ENCODE measurements at regions not wholly inside any gene's neighbourhood (a gene's known extent, or its start where the extent isn't known, plus 50 kb on each side); places are given as distances from the start of the nearest gene placed in this dataset.

GRCh38 chr12:115813256-115813655 lies 464.2 kb downstream of the MED13L start:
- no peak overlapping the region for H3K27ac Mint-ChIP-seq (ENCODE audit: low read depth, unreplicated experiment)
- no peak for TF ChIP-seq CTCF (IDR thresholded peaks at IDR 0.05; ENCODE audit: unreplicated experiment)
- intact Hi-C loops (cut with micrococcal nuclease): no loop called here
- peaks cover 8% of the 10 kb centered on the region for H3K9me3 Mint-ChIP-seq (ENCODE audit: unreplicated experiment)
- no peak overlapping the region for H3K4me3 Mint-ChIP-seq (ENCODE audit: unreplicated experiment)
- H3K27me3 Mint-ChIP-seq (ENCODE audit: insufficient read depth, unreplicated experiment): peaks cover 69% of the 10 kb centered on the region
- ChIA-PET POLR2A (no interaction called here), CTCF (no interaction called here)
- no peak for DNase-seq (ENCODE audit: unreplicated experiment)
- H3K36me3 Mint-ChIP-seq (ENCODE audit: insufficient read depth, unreplicated experiment): no peaks in the 10 kb centered on the region
- no TSS peak for BruUV-seq (replicated peaks)
- H3K4me1 Mint-ChIP-seq (ENCODE audit: insufficient read depth, unreplicated experiment): no peaks in the 10 kb centered on the region

- POLR2A ChIA-PET: no interaction called here
- Mint-ChIP-seq H3K4me1 (ENCODE audit: insufficient read depth, unreplicated experiment) (no peaks in the 10 kb centered on the region), H3K36me3 (ENCODE audit: insufficient read depth, unreplicated experiment) (no peaks in the 10 kb centered on the region), H3K27ac (ENCODE audit: low read depth, unreplicated experiment) (no peak overlapping the region), H3K9me3 (ENCODE audit: unreplicated experiment) (peaks cover 10% of the 10 kb centered on the region), H3K27me3 (ENCODE audit: insufficient read depth, unreplicated experiment) (peaks cover 62% of the 10 kb centered on the region), H3K4me3 (ENCODE audit: unreplicated experiment) (no peak overlapping the region)
- no peak for DNase-seq (ENCODE audit: unreplicated experiment)
- CTCF ChIA-PET: interaction anchor here (0.6 kb wide), 2 partner anchors 99 to 888 kb away, joined by 3 read pairs; no protein-coding TSS in a partner anchor
- intact Hi-C loops (cut with micrococcal nuclease): no loop called here
- no peak for TF ChIP-seq CTCF (IDR thresholded peaks at IDR 0.05; ENCODE audit: unreplicated experiment)
- no TSS peak for BruUV-seq (replicated peaks)
These were observed 465.6 kb downstream of the MED13L start for GRCh38 chr12:115811929-115812328.

GRCh38 chr12:115811045-115811444 lies 466.4 kb downstream of the MED13L start:
- TF ChIP-seq CTCF (IDR thresholded peaks at IDR 0.05; ENCODE audit: unreplicated experiment): no peak

GRCh38 chr12:115810122-115810901 lies 467.2 kb downstream of the MED13L start:
- Mint-ChIP-seq H3K27ac (ENCODE audit: low read depth, unreplicated experiment) (no peak overlapping the region), H3K36me3 (ENCODE audit: insufficient read depth, unreplicated experiment) (no peaks in the 10 kb centered on the region), H3K4me1 (ENCODE audit: insufficient read depth, unreplicated experiment) (no peaks in the 10 kb centered on the region), H3K4me3 (ENCODE audit: unreplicated experiment) (no peak overlapping the region), H3K27me3 (ENCODE audit: insufficient read depth, unreplicated experiment) (peaks cover 52% of the 10 kb centered on the region), H3K9me3 (ENCODE audit: unreplicated experiment) (peaks cover 14% of the 10 kb centered on the region)
- no peak for TF ChIP-seq CTCF (IDR thresholded peaks at IDR 0.05; ENCODE audit: unreplicated experiment)
- no TSS peak for BruUV-seq (replicated peaks)
- POLR2A ChIA-PET: no interaction called here
- DNase-seq (ENCODE audit: unreplicated experiment): no peak
- intact Hi-C loops (cut with micrococcal nuclease): no loop called here
- CTCF ChIA-PET: no interaction called here

More at GRCh38 chr12:115811045-115811444, 466.4 kb downstream of the MED13L start:
- intact Hi-C loops (cut with micrococcal nuclease): no loop called here
- ChIA-PET CTCF (no interaction called here), POLR2A (no interaction called here)
- H3K4me1 Mint-ChIP-seq (ENCODE audit: insufficient read depth, unreplicated experiment): no peaks in the 10 kb centered on the region
- BruUV-seq (replicated peaks): no TSS peak
- H3K36me3 Mint-ChIP-seq (ENCODE audit: insufficient read depth, unreplicated experiment): no peaks in the 10 kb centered on the region
- peaks cover 59% of the 10 kb centered on the region for H3K27me3 Mint-ChIP-seq (ENCODE audit: insufficient read depth, unreplicated experiment)
- no peak for DNase-seq (ENCODE audit: unreplicated experiment)
- H3K4me3 Mint-ChIP-seq (ENCODE audit: unreplicated experiment): no peak overlapping the region
- H3K27ac Mint-ChIP-seq (ENCODE audit: low read depth, unreplicated experiment): no peak overlapping the region
- peaks cover 14% of the 10 kb centered on the region for H3K9me3 Mint-ChIP-seq (ENCODE audit: unreplicated experiment)
